Parathyroid adenoma (tissue), 2 donors: ENCODE measurements at regions not wholly inside any gene's neighbourhood (a gene's known extent, or its start where the extent isn't known, plus 50 kb on each side); places are given as distances from the start of the nearest gene placed in this dataset.

ENCODE experiments used
- H2AFZ ChIP-seq: fragments of 300-600 bp; sonication (generic); one replicate; pipeline ENCODE4 v1.7.0; 2017; ENCODE audit warnings: antibody characterized with exemption, mild to moderate bottlenecking
- H3K27ac ChIP-seq: fragments of 300-600 bp; sonication (generic); one replicate; pipeline ENCODE4 v1.7.0; 2017
- H3K27me3 ChIP-seq: fragments of 300-600 bp; sonication (generic); one replicate; pipeline ENCODE4 v1.7.0; 2017; ENCODE audit warnings: low read length; ENCODE audit not compliant: control insufficient read depth, insufficient read depth
- H3K36me3 ChIP-seq: fragments of 300-600 bp; sonication (generic); one replicate; pipeline ENCODE4 v1.7.0; 2017; ENCODE audit warnings: low read length; ENCODE audit not compliant: control insufficient read depth, insufficient read depth
- H3K4me1 ChIP-seq: fragments of 300-600 bp; sonication (generic); one replicate; pipeline ENCODE4 v1.7.0; 2017; ENCODE audit warnings: control low read depth
- H3K4me2 ChIP-seq: fragments of 300-600 bp; sonication (generic); one replicate; pipeline ENCODE4 v1.7.0; 2017; ENCODE audit warnings: low read length
- H3K4me3 ChIP-seq: fragments of 300-600 bp; sonication (generic); one replicate; pipeline ENCODE4 v1.7.0; 2017; ENCODE audit warnings: low read depth, low read length
- H3K79me2 ChIP-seq: fragments of 300-600 bp; sonication (generic); one replicate; pipeline ENCODE4 v1.7.0; 2017; ENCODE audit warnings: control low read depth
- H3K9ac ChIP-seq: fragments of 300-600 bp; sonication (generic); one replicate; pipeline ENCODE4 v1.7.0; 2017; ENCODE audit warnings: mild to moderate bottlenecking
- H3K9me3 ChIP-seq: fragments of 300-600 bp; sonication (generic); one replicate; pipeline ENCODE4 v1.7.0; 2017; ENCODE audit warnings: low read length; ENCODE audit not compliant: control insufficient read depth
- CTCF ChIP-seq: fragments of 300-600 bp; sonication (generic); IDR thresholded peaks from one replicate; pipeline ENCODE4 v1.7.0; 2017; ENCODE audit warnings: antibody characterized with exemption, mild to moderate bottlenecking
- donor health status: primary hyperparathyroidism.

GRCh38 chr18:22739061-22739642, 194.0 kb upstream of the RBBP8 start:
- Histone ChIP-seq H2AFZ (no peak overlapping the region), H3K4me1 (peaks cover 7% of the 10 kb centered on the region), H3K27ac (no peak overlapping the region), H3K9ac (no peak overlapping the region), H3K79me2 (no peaks in the 10 kb centered on the region), H3K4me2 (peak overlapping the region; percentile 45), H3K36me3 (no peaks in the 10 kb centered on the region), H3K4me3 (no peak overlapping the region), H3K9me3 (no peaks in the 10 kb centered on the region), H3K27me3 (no peaks in the 10 kb centered on the region)
- TF ChIP-seq CTCF = no peak

GRCh38 chr18:22739789-22740188, 193.3 kb upstream of the RBBP8 start:
- Histone ChIP-seq H3K9ac (no peak overlapping the region), H3K9me3 (no peaks in the 10 kb centered on the region), H3K36me3 (no peaks in the 10 kb centered on the region), H2AFZ (no peak overlapping the region), H3K79me2 (no peaks in the 10 kb centered on the region), H3K27me3 (no peaks in the 10 kb centered on the region), H3K4me2 (no peak overlapping the region), H3K27ac (no peak overlapping the region), H3K4me3 (no peak overlapping the region), H3K4me1 (peaks cover 5% of the 10 kb centered on the region)
- no peak for TF ChIP-seq CTCF

DNA sequence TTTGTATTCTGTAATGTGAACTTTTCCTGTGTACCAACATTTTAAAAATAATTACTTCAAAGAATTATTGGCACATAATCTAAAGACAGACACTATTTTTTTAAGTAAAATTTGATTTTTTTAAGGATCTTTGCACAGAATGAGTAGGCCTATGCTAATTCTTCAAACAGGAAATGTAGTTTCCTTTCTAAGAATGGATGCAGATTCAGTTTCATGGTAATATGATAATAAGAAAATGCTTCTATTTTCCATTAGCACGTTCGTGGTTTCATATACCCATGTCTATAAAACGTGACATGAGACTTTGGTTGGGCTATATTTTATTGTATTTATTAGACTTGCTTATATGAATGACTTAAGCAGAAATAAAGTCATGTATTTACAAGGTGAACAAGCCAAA, 191.8 kb upstream of the RBBP8 start:
- no peak overlapping the region for H3K4me2 ChIP-seq
- H3K9ac ChIP-seq = no peak overlapping the region
- H3K27ac ChIP-seq = no peak overlapping the region
- H3K79me2 ChIP-seq = no peaks in the 10 kb centered on the region
- no peaks in the 10 kb centered on the region for H3K36me3 ChIP-seq
- no peak for TF ChIP-seq CTCF
- H2AFZ ChIP-seq = no peak overlapping the region
- H3K9me3 ChIP-seq = no peaks in the 10 kb centered on the region
- no peaks in the 10 kb centered on the region for H3K4me1 ChIP-seq
- no peaks in the 10 kb centered on the region for H3K27me3 ChIP-seq
- H3K4me3 ChIP-seq = no peak overlapping the region

DNA sequence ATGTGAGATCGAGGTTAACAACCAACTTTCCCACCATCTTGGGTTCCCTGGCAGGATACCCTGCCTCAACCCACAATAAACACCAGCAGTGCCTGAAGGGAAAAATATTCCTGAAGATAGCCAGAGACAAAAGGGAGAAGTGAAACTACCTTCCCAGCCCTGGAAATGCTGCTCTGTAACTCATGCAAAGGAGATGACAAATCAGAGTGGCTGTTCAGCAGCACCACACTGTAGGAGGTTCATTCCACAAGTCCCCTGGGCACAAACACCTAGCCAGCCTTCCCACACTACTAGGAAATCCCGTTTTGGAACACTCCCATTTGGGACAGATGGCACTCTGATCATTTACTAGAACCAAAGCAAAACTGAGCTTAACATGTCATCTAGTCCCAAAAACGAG, 190.7 kb upstream of the RBBP8 start:
- Histone ChIP-seq H3K9me3 (no peaks in the 10 kb centered on the region), H3K27ac (no peak overlapping the region)

More for the DNA sequence above, 190.7 kb upstream of the RBBP8 start:
- no peaks in the 10 kb centered on the region for H3K4me1 ChIP-seq
- H3K9ac ChIP-seq = no peak overlapping the region
- no peak for TF ChIP-seq CTCF
- H3K79me2 ChIP-seq = no peaks in the 10 kb centered on the region
- no peaks in the 10 kb centered on the region for H3K36me3 ChIP-seq
- H2AFZ ChIP-seq = no peak overlapping the region
- no peaks in the 10 kb centered on the region for H3K27me3 ChIP-seq
- H3K4me3 ChIP-seq = no peak overlapping the region
- H3K4me2 ChIP-seq = no peak overlapping the region
